K562 (cell line): ENCODE measurements at regions not wholly inside any gene's neighbourhood (a gene's known extent, or its start where the extent isn't known, plus 50 kb on each side); places are given as distances from the start of the nearest gene placed in this dataset.

Source experiments
- ATAC-seq: fragments of 200-7000 bp; cut with Tn5 transposase; 3 replicates; pipeline ENCODE4 v1.9.1; 2020; ENCODE audit warnings: moderate library complexity
- BruUV-seq: library from RNA; stranded (reverse); fragments of 400-500 nt; replicated peaks from 2 replicates; lab custom pipeline; 2021; lab: Mats Ljungman, UMichigan
- CTCF ChIA-PET: fragments of 300-600 bp; formaldehyde crosslinking; extraction: SDS; loops from one replicate; lab custom pipeline; 2021; ENCODE audit warnings: low intra/inter-chr PET ratio; lab: Yijun Ruan, JAX
- POLR2A ChIA-PET: fragments of 300-600, 350-650 bp; sonication (Branson Sonifier 250); formaldehyde crosslinking; extraction: SDS; loops from one replicate; lab custom pipeline; 2021; ENCODE audit warnings: antibody characterized with exemption, inconsistent platforms; lab: Yijun Ruan, JAX
- DNase-seq, 4 experiments: peaks; one replicate each; pipeline versions ENCODE4 v3.0.0 to v3.0.0-alpha.2; 2011 to 2018; ENCODE audit warnings: low spot score in 3 of 4, mixed read lengths in 3 of 4; ENCODE audit errors: extremely low read depth in 1 of 4
- FAIRE-seq: peaks from 2 replicates; lab custom pipeline; 2011; peaks lifted over from hg19 to GRCh38; lab: Jason Lieb, UNC
- H2AFZ ChIP-seq: 2 replicates; pipeline ENCODE4 v1.6.0; 2011; ENCODE audit warnings: low read depth, low read length, control low read depth, inconsistent platforms
- H3K27ac ChIP-seq: fragments of 200-600 bp; 3 replicates; pipeline ENCODE4 v1.8.0; 2011; ENCODE audit warnings: low read depth, mild to moderate bottlenecking, control low read depth, inconsistent platforms, low read length, moderate library complexity, mixed read lengths; ENCODE audit errors: extremely low read depth
- H3K27me3 ChIP-seq, 2 experiments: fragments of 300-600 bp in 1 of 2; 2 replicates in 1 of 2; 3 replicates in 1 of 2; pipeline versions ENCODE4 v1.6.0 to v1.8.0; 2011; ENCODE audit warnings: inconsistent platforms in 2 of 2, low read length in 2 of 2, mild to moderate bottlenecking in 1 of 2, mixed read lengths in 1 of 2, moderate library complexity in 1 of 2; ENCODE audit not compliant: control insufficient read depth in 2 of 2, insufficient read depth in 2 of 2
- H3K36me3 ChIP-seq: fragments of 300-600 bp; 3 replicates; pipeline ENCODE4 v1.8.0; 2011; ENCODE audit warnings: mild to moderate bottlenecking, low read length, inconsistent platforms; ENCODE audit not compliant: control insufficient read depth, insufficient read depth
- H3K4me1 ChIP-seq, 2 experiments: fragments of 200-600 bp in 1 of 2; replicated peaks in 1 of 2; 2 replicates in 1 of 2; 3 replicates in 1 of 2; pipeline versions ENCODE4 v1.5.1 to v1.8.0; 2011; ENCODE audit warnings: inconsistent platforms in 2 of 2, low read length in 2 of 2, mild to moderate bottlenecking in 1 of 2, mixed read lengths in 1 of 2, moderate library complexity in 1 of 2; ENCODE audit not compliant: control insufficient read depth in 2 of 2, insufficient read depth in 2 of 2
- H3K4me2 ChIP-seq: 2 replicates; pipeline ENCODE4 v1.6.1; 2011; ENCODE audit warnings: low read length, control low read depth, inconsistent platforms, mixed read lengths; ENCODE audit not compliant: insufficient read depth
- H3K4me3 ChIP-seq: fragments of 200-600 bp; sonication (generic), shearing (Covaris generic); 2 replicates; pipeline ENCODE4 v1.5.1; 2016; ENCODE audit warnings: control low read depth, inconsistent platforms
- H3K79me2 ChIP-seq: fragments of 200-600 bp; 3 replicates; pipeline ENCODE4 v1.8.0; 2011; ENCODE audit warnings: low read length, inconsistent platforms; ENCODE audit not compliant: control insufficient read depth, insufficient read depth
- H3K9ac ChIP-seq, 2 experiments: 2 replicates each; pipeline versions ENCODE4 v1.6.0 to v1.6.1; 2011; ENCODE audit warnings: low read depth in 2 of 2, low read length in 2 of 2, control low read depth in 1 of 2, inconsistent platforms in 1 of 2, mild to moderate bottlenecking in 1 of 2, mixed read lengths in 1 of 2; ENCODE audit not compliant: insufficient read depth in 1 of 2
- H3K9me1 ChIP-seq: one replicate; pipeline ENCODE4 v1.6.0; 2011; ENCODE audit warnings: inconsistent platforms, mild to moderate bottlenecking, low read length, moderate library complexity; ENCODE audit not compliant: control insufficient read depth, insufficient read depth
- H3K9me3 ChIP-seq: replicated peaks from 2 replicates; pipeline ENCODE4 v1.5.1; 2011; ENCODE audit warnings: low read depth, low read length, inconsistent platforms; ENCODE audit not compliant: control insufficient read depth, insufficient read depth
- H4K20me1 ChIP-seq: replicated peaks from 2 replicates; pipeline ENCODE4 v1.6.1; 2011; ENCODE audit warnings: low read length, inconsistent platforms, mixed read lengths; ENCODE audit not compliant: control insufficient read depth, insufficient read depth
- CXXC5 ChIP-seq: fragments of 250-450 bp; sonication (Bioruptor Pico); IDR thresholded peaks from 2 replicates; pipeline ENCODE4 v1.8.0; 2022; ENCODE audit warnings: inconsistent platforms, mild to moderate bottlenecking, moderate library complexity
- E2F3 ChIP-seq: fragments of 250-450 bp; sonication (Bioruptor Pico); IDR thresholded peaks from 2 replicates; pipeline ENCODE4 v1.4.0; 2020; ENCODE audit warnings: mild to moderate bottlenecking
- E2F4 ChIP-seq: sonication (generic); formaldehyde crosslinking; IDR thresholded peaks from 2 replicates; pipeline ENCODE4 v1.8.0; 2022; ENCODE audit warnings: mild to moderate bottlenecking, low read depth, missing genetic modification reagents
- PML ChIP-seq: IDR thresholded peaks from 2 replicates; pipeline ENCODE4 v1.6.1; 2012; ENCODE audit warnings: low read length, inconsistent platforms
- SRSF7 ChIP-seq: fragments of 200-400 bp; formaldehyde crosslinking; optimal IDR thresholded peaks from 2 replicates; pipeline ENCODE3; 2017; ENCODE audit warnings: mild to moderate bottlenecking, low read depth, low read length
- ZNF609 ChIP-seq: sonication (generic); formaldehyde crosslinking; IDR thresholded peaks from 2 replicates; pipeline ENCODE4 v1.8.1; 2023; ENCODE audit warnings: missing genetic modification reagents, mild to moderate bottlenecking, borderline replicate concordance
- WGBS: fragments of 100-300 bp; shearing (Covaris generic); methylation state at CpG from one replicate; pipeline ENCODE4 v1.1.6; 2016; ENCODE audit warnings: low coverage, mixed read lengths; ENCODE audit not compliant: insufficient coverage; ENCODE audit errors: missing lambda C conversion rate; 5-methylcytosine and 5-hydroxymethylcytosine counted together
- in situ Hi-C: fragments of 300-500 bp; cut with MboI; formaldehyde crosslinking; loops from 4 replicates; pipeline ENCODE4 v1.15.0; 2018; ENCODE audit warnings: inconsistent platforms, mixed read lengths
- intact Hi-C: fragments of 100-400 bp; cut with micrococcal nuclease; formaldehyde crosslinking; loops from 2 replicates; pipeline ENCODE4 v1.14.2; 2022

- TF ChIP-seq ZNF609 (CRISPR knock-in tag) (no peak), PML (no peak), E2F4 (CRISPR knock-in tag) (no peak), E2F3 (CRISPR knock-in tag) (no peak)
- TF ChIP-seq, all 486 proteins: peak for 0
Observed at GRCh38 chr5:99305045-99305580, 376.3 kb upstream of the CHD1 start (continued).

GRCh38 chr5:99285606-99286005 is 356.8 kb upstream of the CHD1 start:
- DNase-seq (no peak), FAIRE-seq (no peak), ATAC-seq (no peak)
- no peak overlapping the region for H3K27ac ChIP-seq
- H3K4me1 ChIP-seq: no peaks in the 10 kb centered on the region
- no peak overlapping the region for H3K4me3 ChIP-seq
- no peak overlapping the region for H2AFZ ChIP-seq
- no peaks in the 10 kb centered on the region for H3K9me3 ChIP-seq
- H3K4me2 ChIP-seq: no peak overlapping the region
- ChIA-PET POLR2A (no interaction called here), CTCF (no interaction called here)
- BruUV-seq: no TSS peak
- intact Hi-C loops: no loop called here
- no peaks in the 10 kb centered on the region for H4K20me1 ChIP-seq
- H3K36me3 ChIP-seq: no peaks in the 10 kb centered on the region
- in situ Hi-C loops: no loop called here
- H3K9me1 ChIP-seq: no peaks in the 10 kb centered on the region
- H3K79me2 ChIP-seq: no peaks in the 10 kb centered on the region
- H3K27me3 ChIP-seq: no peaks in the 10 kb centered on the region
- no peak overlapping the region for H3K9ac ChIP-seq
- 0% methylated on average over 1 of the region's 1 CpG for WGBS
- no peak for TF ChIP-seq SRSF7
- TF ChIP-seq CXXC5 (CRISPR knock-in tag): no peak
